ENCODE measurements at regions not wholly inside any gene's neighbourhood (a gene's known extent, or its start where the extent isn't known, plus 50 kb on each side); places are given as distances from the start of the nearest gene placed in this dataset.

- DNase-seq (ENCODE audit: low read depth in 1 of 2, low spot score in 1 of 2) = no peak
Measured at GRCh38 chr11:37560346-37560745, 962.3 kb upstream of the RAG2 start.

- no peak for DNase-seq (ENCODE audit: low read depth in 1 of 2, low spot score in 1 of 2)
Measured at GRCh38 chr11:37558619-37559210, 960.7 kb upstream of the RAG2 start.

DNA sequence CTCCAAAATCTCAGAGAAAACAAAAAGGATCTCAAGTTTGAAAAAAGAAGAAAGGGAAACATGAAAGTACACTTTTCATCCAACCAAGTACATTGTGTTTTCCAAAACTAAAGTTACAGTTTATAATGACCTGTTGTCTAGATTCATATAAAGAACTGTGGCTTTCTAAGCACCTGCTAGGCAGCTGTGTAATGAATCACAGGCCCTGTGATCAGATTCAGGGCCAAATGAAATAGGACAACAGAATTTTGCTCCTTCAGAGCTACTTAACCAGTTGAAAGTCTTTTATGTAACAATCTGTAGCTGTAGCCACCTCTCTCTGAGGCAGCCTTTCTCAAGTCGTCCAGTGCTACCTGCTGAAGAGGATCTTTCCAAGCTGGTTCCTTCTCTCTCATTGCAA, 960.0 kb upstream of the RAG2 start:
- DNase-seq (ENCODE audit: low read depth in 1 of 2, low spot score in 1 of 2) = no peak

DNA sequence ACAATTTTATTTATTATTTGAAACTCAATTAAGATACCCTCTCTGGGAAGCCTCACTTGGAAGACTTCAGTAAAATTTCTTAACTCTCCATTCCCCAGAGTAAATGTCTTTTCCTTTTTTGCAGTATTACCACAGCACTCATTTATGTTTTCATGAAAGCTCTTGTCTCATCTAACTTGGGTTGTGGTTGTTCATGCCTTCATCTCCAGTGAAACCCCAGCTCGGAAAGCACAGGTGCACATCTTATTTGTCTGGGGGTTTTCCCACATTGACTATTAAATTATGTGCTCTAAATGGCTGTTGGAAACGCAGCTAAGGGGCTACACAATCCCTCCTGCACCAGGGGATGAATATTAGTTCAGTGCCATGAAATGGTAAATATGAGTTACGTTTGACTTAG, 954.2 kb upstream of the RAG2 start:
- no peak for DNase-seq (ENCODE audit: low read depth in 1 of 2, low spot score in 1 of 2)

DNA sequence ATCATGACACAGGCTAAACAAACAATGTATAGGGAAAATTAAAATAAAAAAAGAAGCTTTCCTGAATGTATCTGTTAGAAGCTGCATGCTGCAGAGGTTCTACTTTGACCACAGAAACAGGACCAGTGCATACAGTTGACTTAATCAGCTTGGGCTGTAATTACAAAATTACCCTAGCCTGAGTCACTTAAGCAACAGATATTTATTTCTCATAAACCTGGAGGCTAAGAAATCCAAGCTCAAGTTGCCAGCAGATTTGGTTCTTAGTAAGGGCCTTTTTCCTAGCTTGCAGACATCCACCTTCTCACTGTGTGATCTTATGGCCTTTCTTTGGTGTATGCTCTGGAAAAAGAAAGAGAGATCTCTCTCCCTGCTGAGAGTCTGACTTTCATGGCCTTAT, 946.5 kb upstream of the RAG2 start:
- no peak for DNase-seq (ENCODE audit: low read depth in 1 of 2, low spot score in 1 of 2)

GRCh38 chr11:37533830-37534229, 935.8 kb upstream of the RAG2 start:
- no peak for DNase-seq (ENCODE audit: low read depth in 1 of 2, low spot score in 1 of 2)

GRCh38 chr11:37533087-37533486, 935.1 kb upstream of the RAG2 start:
- no peak for DNase-seq (ENCODE audit: low read depth in 1 of 2, low spot score in 1 of 2)

DNA sequence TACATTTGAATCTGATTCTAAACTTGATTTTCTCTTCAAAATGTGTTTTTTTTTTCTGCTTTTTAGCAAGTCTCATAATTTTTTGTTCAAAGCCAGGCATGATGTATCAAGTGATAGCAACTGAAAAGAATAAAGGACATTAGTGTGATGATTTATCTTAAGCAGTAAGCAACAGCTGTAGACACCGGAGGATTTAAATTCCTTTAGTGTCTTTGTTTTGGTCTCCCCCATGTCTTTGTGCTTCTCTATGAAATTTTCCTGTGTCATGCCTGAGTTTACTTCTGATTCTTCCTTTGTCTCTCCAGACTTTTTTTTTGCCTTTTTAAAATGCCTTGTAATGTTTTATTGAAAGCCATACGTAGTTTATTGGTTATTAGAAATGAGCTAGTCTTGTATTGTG, 934.2 kb upstream of the RAG2 start:
- DNase-seq (ENCODE audit: low read depth in 1 of 2, low spot score in 1 of 2) = no peak

- no peak for DNase-seq (ENCODE audit: low read depth in 1 of 2, low spot score in 1 of 2)
Measured at GRCh38 chr11:37527545-37527944, 929.5 kb upstream of the RAG2 start.

DNA sequence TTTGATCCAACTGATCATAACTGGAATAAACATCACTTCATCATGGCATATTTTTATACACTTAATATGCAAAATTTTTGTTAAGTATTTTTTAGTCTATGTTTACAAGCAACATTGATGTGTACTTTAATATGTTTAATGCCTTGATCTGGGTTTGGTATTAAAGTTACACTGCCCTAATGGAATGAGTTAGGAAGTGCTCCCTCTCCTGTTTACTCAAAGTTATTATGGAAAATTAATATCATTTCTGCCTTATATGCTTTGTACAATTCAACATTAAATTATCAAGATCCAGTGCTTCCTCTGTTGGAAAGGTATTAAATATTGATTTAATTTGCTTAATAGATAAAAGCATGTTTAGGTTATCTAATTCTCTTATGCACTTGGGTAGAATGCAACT, 927.3 kb upstream of the RAG2 start:
- no peak for DNase-seq (ENCODE audit: low read depth in 1 of 2, low spot score in 1 of 2)

DNA sequence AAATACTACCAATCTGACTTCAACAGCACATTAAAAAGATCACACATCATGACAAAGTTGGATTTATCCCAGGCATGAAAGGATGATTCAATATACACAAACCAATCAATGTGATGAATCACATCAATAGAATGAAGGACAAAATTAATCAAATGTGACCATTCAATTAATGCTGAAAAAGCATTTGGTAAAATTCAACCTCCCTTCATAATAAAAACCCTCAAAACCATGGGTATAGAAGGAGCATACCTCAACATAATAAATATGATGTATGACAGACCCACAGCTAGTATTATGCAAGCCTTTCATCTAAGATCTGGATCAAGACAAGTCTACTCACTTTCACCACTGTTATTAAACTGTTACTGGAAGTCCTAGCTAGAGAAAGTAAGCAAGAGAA, 921.7 kb upstream of the RAG2 start:
- DNase-seq (ENCODE audit: low read depth in 1 of 2, low spot score in 1 of 2) = no peak

GRCh38 chr11:37512156-37512780, 914.2 kb upstream of the RAG2 start:
- no peak for DNase-seq (ENCODE audit: low read depth in 1 of 2, low spot score in 1 of 2)

DNA sequence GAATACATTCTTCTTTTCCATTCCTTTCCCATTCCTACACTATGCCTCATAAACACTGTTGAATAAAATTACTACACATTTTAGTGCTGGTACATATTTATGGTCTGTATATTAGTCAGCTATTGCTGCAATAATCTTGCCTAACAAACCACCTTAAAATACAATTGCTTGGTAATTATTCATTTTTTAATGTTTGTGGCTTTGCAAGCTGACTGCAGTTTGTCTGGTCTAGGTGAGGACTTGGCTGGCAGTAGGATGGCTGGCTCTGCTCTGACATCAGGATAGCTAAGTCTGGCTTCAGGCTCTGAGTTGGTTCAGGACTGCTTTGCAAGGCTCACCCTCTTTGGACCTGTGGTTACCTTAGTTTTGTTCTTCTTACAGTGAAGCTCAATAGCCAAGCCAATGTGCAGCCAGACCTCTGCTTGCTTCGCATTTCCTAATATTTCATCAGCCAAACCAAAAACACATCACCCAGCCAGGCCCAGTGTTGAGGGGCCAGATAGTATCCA, 913.4 kb upstream of the RAG2 start:
- no peak for DNase-seq (ENCODE audit: low read depth in 1 of 2, low spot score in 1 of 2)

GRCh38 chr11:37509506-37509905, 911.5 kb upstream of the RAG2 start:
- DNase-seq (ENCODE audit: low read depth in 1 of 2, low spot score in 1 of 2) = no peak

- DNase-seq (ENCODE audit: low read depth in 1 of 2, low spot score in 1 of 2) = no peak
Measured at GRCh38 chr11:37506531-37506930, 908.5 kb upstream of the RAG2 start.

DNA sequence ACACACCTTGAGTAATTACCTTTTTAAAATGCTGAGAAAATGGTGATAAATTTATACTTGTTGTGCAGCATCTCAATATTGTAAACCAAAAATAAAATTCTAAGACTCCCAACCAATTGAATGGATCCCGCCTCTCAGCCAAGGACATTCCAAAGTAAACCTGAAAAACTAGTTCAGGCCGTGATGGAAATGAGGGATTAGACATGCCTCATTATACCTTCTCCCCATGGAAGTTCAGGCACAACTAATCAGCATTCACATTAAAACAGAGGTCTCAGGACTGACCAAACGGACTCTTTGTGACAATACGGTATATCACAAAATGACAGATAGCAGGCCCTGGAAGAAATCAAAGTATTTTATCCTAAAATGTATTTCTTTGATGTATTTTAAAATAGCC, 907.4 kb upstream of the RAG2 start:
- DNase-seq (ENCODE audit: low read depth in 1 of 2, low spot score in 1 of 2) = no peak

GRCh38 chr11:37504921-37505320, 906.9 kb upstream of the RAG2 start:
- no peak for DNase-seq (ENCODE audit: low read depth in 1 of 2, low spot score in 1 of 2)

DNA sequence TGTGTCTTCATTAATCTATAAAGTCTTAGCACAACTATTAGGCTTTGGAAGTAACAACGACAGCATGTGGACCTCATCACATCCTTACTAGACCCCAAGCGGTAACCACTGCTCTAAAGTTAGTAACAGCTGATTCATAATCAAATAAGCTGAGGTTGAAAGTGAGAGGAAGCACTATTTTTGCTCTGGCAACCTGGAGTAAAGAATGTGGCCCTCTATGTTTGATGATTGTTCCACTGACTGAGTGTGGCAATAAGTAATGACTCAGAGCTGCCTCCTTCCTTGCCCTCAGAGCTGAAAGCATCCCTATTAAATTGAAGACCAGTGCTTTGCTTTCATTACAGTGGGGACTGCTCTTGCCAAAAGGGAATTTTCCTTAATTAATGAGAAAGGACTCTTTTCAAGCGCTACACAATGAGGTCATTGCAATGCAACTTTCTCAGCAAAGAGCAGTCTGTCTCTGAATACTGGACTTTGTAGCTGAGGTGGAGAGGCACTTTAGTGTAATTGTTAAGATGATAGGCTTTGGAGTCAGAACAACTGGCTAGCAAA, 906.1 kb upstream of the RAG2 start:
- DNase-seq (ENCODE audit: low read depth in 1 of 2, low spot score in 1 of 2) = no peak

- no peak for DNase-seq (ENCODE audit: low read depth in 1 of 2, low spot score in 1 of 2)
Measured at GRCh38 chr11:37503411-37504059, 905.5 kb upstream of the RAG2 start.

DNA sequence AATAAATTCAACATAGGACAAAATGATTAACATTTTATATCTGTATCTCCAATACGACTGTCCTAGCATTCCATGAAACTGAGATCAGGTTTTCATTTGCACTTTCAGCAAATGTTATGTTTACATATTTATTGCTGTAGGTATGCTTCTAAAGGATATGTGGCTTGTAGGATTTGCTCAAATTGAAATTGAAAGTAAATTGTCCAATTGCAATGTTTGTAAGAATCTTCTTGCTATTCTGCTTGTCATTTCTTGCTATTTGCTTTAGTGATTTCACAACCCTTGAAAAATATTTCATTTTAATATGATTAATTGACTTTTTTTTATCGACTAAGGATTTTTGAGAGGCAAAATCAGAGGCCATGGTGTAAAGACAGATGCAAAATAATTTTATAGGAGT, 904.2 kb upstream of the RAG2 start:
- no peak for DNase-seq (ENCODE audit: low read depth in 1 of 2, low spot score in 1 of 2)

DNA sequence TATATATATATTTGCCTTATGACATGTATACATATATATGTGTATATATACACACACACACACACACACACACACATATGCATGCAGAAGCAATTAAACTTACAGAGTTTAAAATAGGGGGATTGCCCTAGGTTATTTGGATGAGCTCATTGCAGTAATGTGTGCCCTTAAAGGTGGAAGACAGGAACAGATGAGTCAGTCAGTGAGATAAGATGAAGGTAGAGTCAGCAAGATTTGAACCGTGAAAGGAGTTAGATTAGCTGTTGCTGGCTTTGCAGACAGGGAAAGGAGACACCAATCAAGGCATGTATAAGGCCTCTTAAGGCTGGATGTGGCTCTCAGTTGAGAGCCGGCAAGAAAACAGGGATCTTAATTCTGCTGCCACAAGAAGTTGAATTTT, 902.4 kb upstream of the RAG2 start:
- no peak for DNase-seq (ENCODE audit: low read depth in 1 of 2, low spot score in 1 of 2)

DNA sequence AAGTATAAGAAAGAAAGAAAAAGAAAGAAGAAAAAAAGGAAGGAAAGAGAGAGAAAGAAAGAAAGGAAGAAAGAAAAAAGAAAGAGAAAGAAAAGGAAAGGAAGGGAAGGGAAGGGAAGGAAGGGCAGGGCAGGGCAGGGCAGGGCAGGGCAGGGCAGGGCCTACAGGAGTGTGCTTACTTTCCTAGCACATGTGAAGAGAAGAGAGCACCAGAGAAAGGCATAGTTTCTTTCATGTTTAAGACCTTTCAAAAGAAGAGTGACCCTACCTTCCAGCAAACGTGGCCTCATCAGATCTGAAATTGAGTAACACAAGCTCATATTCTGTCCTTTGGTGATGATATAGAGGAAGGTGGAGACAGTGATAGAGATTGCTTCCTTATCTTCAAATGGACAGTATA, 899.3 kb upstream of the RAG2 start:
- DNase-seq (ENCODE audit: low read depth in 1 of 2, low spot score in 1 of 2) = no peak
